ENCODE measurements at regions not wholly inside any gene's neighbourhood (a gene's known extent, or its start where the extent isn't known, plus 50 kb on each side); places are given as distances from the start of the nearest gene placed in this dataset.

- TF ChIP-seq EZH2phosphoT487 (IDR thresholded peaks at IDR 0.05; ENCODE audit: borderline replicate concordance, low read depth, low read length) (no peak), CTCF (conservative IDR thresholded peaks at IDR 0.05; ENCODE audit: low read length) (no peak)
- no TSS peak for BruUV-seq (replicated peaks)
Observed at GRCh38 chr12:32053881-32054624, 52.6 kb upstream of the BICD1 start.

More at GRCh38 chr12:32053881-32054624, 52.6 kb upstream of the BICD1 start:
- no peaks in the 10 kb centered on the region for H3K9me2 ChIP-seq (ENCODE audit: insufficient read depth, low read length)
- ChIA-PET POLR2A (no interaction called here), CTCF (ENCODE audit: unreplicated experiment) (no interaction called here)
- DNase-seq (ENCODE audit: low spot score): no peak
- H3K4me2 ChIP-seq (ENCODE audit: low read length): no peak overlapping the region
- no peak overlapping the region for H2AFZ ChIP-seq (ENCODE audit: low read length)
- H3K4me3 ChIP-seq (ENCODE audit: low read depth, low read length, poor library complexity, severe bottlenecking): no peak overlapping the region
- intact Hi-C loops (cut with micrococcal nuclease; ENCODE audit: unreplicated experiment): no loop called here
- H3K36me3 ChIP-seq (ENCODE audit: insufficient read depth, low read length): no peaks in the 10 kb centered on the region; the same call in 1 of the 2 replicates
- no peak overlapping the region for H3K27ac ChIP-seq (ENCODE audit: low read depth, low read length, poor library complexity, severe bottlenecking)
- no peaks in the 10 kb centered on the region for H3K79me2 ChIP-seq (ENCODE audit: insufficient read depth, low read depth, low read length)
- H3K4me1 ChIP-seq (ENCODE audit: insufficient read depth, low read length, poor library complexity, severe bottlenecking): no peaks in the 10 kb centered on the region
- no peaks in the 10 kb centered on the region for H4K20me1 ChIP-seq (ENCODE audit: insufficient read depth, low read length)
- peaks cover 17% of the 10 kb centered on the region; the same call in 1 of the 2 replicates for H3K9me3 ChIP-seq (ENCODE audit: low read length)

Measured in OCI-LY7 (cell line).